ENCODE measurements at regions not wholly inside any gene's neighbourhood (a gene's known extent, or its start where the extent isn't known, plus 50 kb on each side); places are given as distances from the start of the nearest gene placed in this dataset.
"Not testable (repeated sequence)": the region's sequence is repeated elsewhere in the genome, so short reads cannot be mapped to it uniquely, and the experiment has no call there.

DNA sequence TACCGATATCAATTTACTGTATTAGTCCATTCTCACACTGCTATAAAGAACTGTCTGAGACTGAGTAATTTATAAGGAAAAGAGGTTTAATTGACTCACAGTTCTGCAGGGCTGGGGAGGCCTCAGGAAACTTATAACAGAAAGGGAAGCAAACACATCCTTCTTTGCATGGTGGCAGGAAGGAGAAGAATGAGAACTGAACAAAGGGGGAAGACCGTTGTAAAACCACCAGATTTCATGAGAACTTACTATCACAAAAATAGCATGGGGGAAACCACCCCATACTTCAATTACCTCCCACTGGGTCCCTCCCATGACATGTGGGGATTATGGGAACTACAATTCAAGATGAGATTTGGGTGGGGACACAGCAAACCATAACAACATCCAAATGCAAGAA is 239.7 kb downstream of the SQOR start:
- not testable (repeated sequence) for TF ChIP-seq RAD21 (IDR thresholded peaks at IDR 0.05; ENCODE audit: low read depth); EZH2phosphoT487 (IDR thresholded peaks at IDR 0.05; ENCODE audit: borderline replicate concordance); CTCF (IDR thresholded peaks at IDR 0.05 in 2 of 3, conservative IDR thresholded peaks at IDR 0.05 in 1 of 3; ENCODE audit: borderline replicate concordance in 1 of 3, insufficient read depth in 1 of 3, low read depth in 2 of 3, low read length in 2 of 3)

All from HCT116 (cell line).